Superior temporal gyrus (tissue), 1 donor: ENCODE measurements at regions not wholly inside any gene's neighbourhood (a gene's known extent, or its start where the extent isn't known, plus 50 kb on each side); places are given as distances from the start of the nearest gene placed in this dataset.

ENCODE experiments used
- DNase-seq: peaks from one replicate; pipeline ENCODE4 v3.0.0-alpha.2; 2016; ENCODE audit errors: extremely low spot score

- no peak for DNase-seq
Observed at GRCh38 chr1:30051777-30052176, 671.6 kb downstream of the MATN1 start.

GRCh38 chr1:30049748-30050296, 673.6 kb downstream of the MATN1 start:
- no peak for DNase-seq

GRCh38 chr1:30048905-30049304, 674.5 kb downstream of the MATN1 start:
- DNase-seq, result no peak

- no peak for DNase-seq
Observed at GRCh38 chr1:30047576-30047975, 675.8 kb downstream of the MATN1 start.

GRCh38 chr1:30046751-30047150, 676.6 kb downstream of the MATN1 start:
- no peak for DNase-seq

GRCh38 chr1:30045304-30046090, 677.9 kb downstream of the MATN1 start:
- DNase-seq, result no peak

- DNase-seq, result no peak
Observed at GRCh38 chr1:30044656-30045144, 678.7 kb downstream of the MATN1 start.

- DNase-seq, result no peak
Observed at GRCh38 chr1:30043731-30044408, 679.5 kb downstream of the MATN1 start.

GRCh38 chr1:30043256-30043655, 680.1 kb downstream of the MATN1 start:
- DNase-seq, result no peak

GRCh38 chr1:30042438-30043147, 680.8 kb downstream of the MATN1 start:
- no peak for DNase-seq

GRCh38 chr1:30041741-30042437, 681.5 kb downstream of the MATN1 start:
- DNase-seq, result no peak

- DNase-seq, result no peak
Observed at GRCh38 chr1:30040081-30041019, 683.0 kb downstream of the MATN1 start.

GRCh38 chr1:30039354-30040080, 683.9 kb downstream of the MATN1 start:
- no peak for DNase-seq

- no peak for DNase-seq
Observed at GRCh38 chr1:30038134-30039025, 685.0 kb downstream of the MATN1 start.

- no peak for DNase-seq
Observed at GRCh38 chr1:30037251-30038118, 685.9 kb downstream of the MATN1 start.

- DNase-seq, result no peak
Observed at GRCh38 chr1:30036666-30037065, 686.7 kb downstream of the MATN1 start.

- DNase-seq, result no peak
Observed at GRCh38 chr1:30036229-30036547, 687.2 kb downstream of the MATN1 start.
